ENCODE measurements at regions not wholly inside any gene's neighbourhood (a gene's known extent, or its start where the extent isn't known, plus 50 kb on each side); places are given as distances from the start of the nearest gene placed in this dataset.
"Not testable (repeated sequence)": the region's sequence is repeated elsewhere in the genome, so short reads cannot be mapped to it uniquely, and the experiment has no call there.

GRCh38 chr10:45202242-45202641 lies 113.2 kb downstream of the OR13A1 start:
- Mint-ChIP-seq H3K4me1 (no peaks in the 10 kb centered on the region), H3K9me3 (ENCODE audit: low read depth) (no peaks in the 10 kb centered on the region), H3K27ac (no peak overlapping the region), H3K4me3 (no peak overlapping the region), H3K36me3 (ENCODE audit: low read depth) (no peaks in the 10 kb centered on the region), H3K27me3 (peaks cover 2% of the 10 kb centered on the region)
- ChIA-PET CTCF (no interaction called here), POLR2A (no interaction called here)
- intact Hi-C loops (cut with DNase I, micrococcal nuclease): no loop called here
- ATAC-seq (no peak), DNase-seq (no peak)

DNA sequence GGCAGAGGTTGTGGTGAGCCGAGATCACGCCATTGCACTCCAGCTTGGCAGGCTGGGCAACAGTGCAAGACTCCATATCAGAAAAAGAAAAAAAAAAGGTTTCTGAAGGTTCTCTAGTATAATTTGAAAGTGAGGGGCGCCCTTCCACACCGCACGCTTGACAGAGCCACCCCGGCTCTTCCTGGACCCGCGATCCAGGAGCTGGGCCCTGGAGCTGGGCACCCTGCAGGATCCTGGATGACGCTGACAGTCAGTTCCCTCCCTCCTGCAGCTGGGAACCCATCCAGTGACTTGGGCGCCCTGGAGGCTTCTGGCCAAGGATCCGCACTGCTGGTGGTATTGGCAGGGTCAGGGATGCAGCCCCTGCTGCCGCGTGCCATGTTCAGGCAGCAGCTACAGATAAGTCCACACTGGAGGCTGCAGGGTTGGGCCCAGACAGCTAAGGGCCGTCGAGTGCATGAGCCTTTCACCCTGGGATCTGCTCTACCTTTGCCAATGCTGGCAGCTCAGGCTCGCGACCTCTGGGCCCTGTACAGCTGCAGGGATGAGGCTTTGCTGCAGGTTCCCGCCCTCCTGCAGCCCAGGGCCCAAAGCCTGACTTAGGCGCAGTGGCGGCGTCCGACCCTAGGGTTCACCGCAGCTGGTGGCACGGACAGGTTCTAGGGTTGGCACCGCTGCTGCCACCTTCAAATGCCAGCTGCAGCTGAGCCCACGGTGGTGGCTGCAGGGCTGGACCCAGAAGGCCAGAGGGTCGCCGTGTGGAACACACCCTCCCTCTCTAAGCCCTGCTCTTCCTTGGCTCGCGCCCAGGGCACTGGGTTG lies 110.2 kb downstream of the OR13A1 start:
- H3K27ac Mint-ChIP-seq: no peak overlapping the region
- POLR2A ChIA-PET: no interaction called here
- H3K27me3 Mint-ChIP-seq: peaks cover 20% of the 10 kb centered on the region
- H3K9me3 Mint-ChIP-seq (ENCODE audit: low read depth): peaks cover 3% of the 10 kb centered on the region
- H3K4me1 Mint-ChIP-seq: no peaks in the 10 kb centered on the region
- CTCF ChIA-PET: no interaction called here
- intact Hi-C loops (cut with DNase I, micrococcal nuclease): no loop called here
- no peaks in the 10 kb centered on the region for H3K36me3 Mint-ChIP-seq (ENCODE audit: low read depth)
- H3K4me3 Mint-ChIP-seq: no peak overlapping the region
- no peak for DNase-seq
- ATAC-seq: no peak

DNA sequence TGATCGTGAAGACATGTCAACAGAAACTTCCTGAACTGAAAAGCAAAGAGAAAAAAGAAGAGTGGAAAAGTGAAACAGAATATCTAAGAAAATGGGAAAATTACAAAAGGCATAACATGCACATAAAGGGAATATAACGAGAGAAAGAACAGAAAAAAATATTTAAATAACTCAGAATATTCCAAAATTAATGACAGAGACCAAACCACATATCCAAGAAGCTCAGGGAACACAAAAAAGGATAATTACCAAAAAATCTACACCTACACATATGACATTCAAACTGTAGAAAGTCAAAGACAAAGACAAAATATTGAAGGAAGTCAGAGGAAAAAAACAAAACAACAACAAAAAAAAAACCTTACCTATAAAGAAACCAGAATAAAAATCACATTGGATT lies 105.5 kb downstream of the OR13A1 start:
- CTCF ChIA-PET: no interaction called here

GRCh38 chr10:45211576-45211975 lies 103.8 kb downstream of the OR13A1 start:
- intact Hi-C loops (cut with DNase I, micrococcal nuclease): no loop called here
- Mint-ChIP-seq H3K4me1 (no peaks in the 10 kb centered on the region), H3K36me3 (ENCODE audit: low read depth) (no peaks in the 10 kb centered on the region)

More for the DNA sequence above, 105.5 kb downstream of the OR13A1 start:
- no peak overlapping the region for H3K27ac Mint-ChIP-seq
- DNase-seq (no peak), ATAC-seq (no peak)
- no peaks in the 10 kb centered on the region for H3K4me1 Mint-ChIP-seq
- H3K9me3 Mint-ChIP-seq (ENCODE audit: low read depth): peaks cover 3% of the 10 kb centered on the region
- POLR2A ChIA-PET: interaction anchor here (0.7 kb wide), 1 partner anchor 74 kb away, joined by 6 read pairs; no protein-coding TSS in a partner anchor
- peaks cover 20% of the 10 kb centered on the region for H3K27me3 Mint-ChIP-seq
- intact Hi-C loops (cut with DNase I, micrococcal nuclease): no loop called here
- H3K36me3 Mint-ChIP-seq (ENCODE audit: low read depth): no peaks in the 10 kb centered on the region
- H3K4me3 Mint-ChIP-seq: no peak overlapping the region

DNA sequence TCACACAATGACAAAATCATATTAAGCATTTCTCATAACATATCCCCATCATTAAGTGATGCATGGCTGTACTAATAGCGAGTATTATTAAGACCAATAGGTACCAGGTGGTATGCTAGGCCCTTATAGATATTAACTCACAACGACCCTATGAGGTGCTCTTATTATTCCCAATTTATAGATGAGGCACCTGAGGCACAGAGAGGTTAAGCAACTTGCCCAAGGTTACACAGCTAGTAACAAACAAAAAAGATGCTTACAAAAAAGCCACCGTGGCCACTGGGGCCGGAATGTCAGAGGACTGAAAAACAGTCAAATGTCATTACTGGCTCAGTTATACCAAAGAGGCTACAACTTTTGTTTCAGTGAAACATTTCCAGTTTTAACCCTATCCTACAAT lies 96.0 kb downstream of the OR13A1 start:
- Mint-ChIP-seq H3K4me1 (no peaks in the 10 kb centered on the region), H3K36me3 (ENCODE audit: low read depth) (no peaks in the 10 kb centered on the region)
- POLR2A ChIA-PET: no interaction called here

More at GRCh38 chr10:45211576-45211975, 103.8 kb downstream of the OR13A1 start:
- CTCF ChIA-PET: interaction anchor here (0.9 kb wide), 1 partner anchor 9 kb away, joined by 4 read pairs; no protein-coding TSS in a partner anchor
- POLR2A ChIA-PET: no interaction called here
- H3K9me3 Mint-ChIP-seq (ENCODE audit: low read depth): peaks cover 3% of the 10 kb centered on the region
- H3K27me3 Mint-ChIP-seq: peaks cover 18% of the 10 kb centered on the region
- H3K27ac Mint-ChIP-seq: no peak overlapping the region
- H3K4me3 Mint-ChIP-seq: no peak overlapping the region
- DNase-seq (no peak), ATAC-seq (no peak)

GRCh38 chr10:45220931-45221330 lies 94.5 kb downstream of the OR13A1 start:
- DNase-seq (no peak), ATAC-seq (no peak)
- H3K4me3 Mint-ChIP-seq: no peak overlapping the region
- H3K27me3 Mint-ChIP-seq: no peaks in the 10 kb centered on the region
- CTCF ChIA-PET: interaction anchor here (1.1 to 1.5 kb wide), 5 partner anchors 9 to 33 kb away, joined by 3 to 7 read pairs (median 4); no protein-coding TSS in a partner anchor
- POLR2A ChIA-PET: no interaction called here
- intact Hi-C loops (cut with DNase I, micrococcal nuclease): no loop called here
- H3K9me3 Mint-ChIP-seq (ENCODE audit: low read depth): no peaks in the 10 kb centered on the region
- H3K36me3 Mint-ChIP-seq (ENCODE audit: low read depth): no peaks in the 10 kb centered on the region
- no peaks in the 10 kb centered on the region for H3K4me1 Mint-ChIP-seq
- no peak overlapping the region for H3K27ac Mint-ChIP-seq

More for the DNA sequence above, 96.0 kb downstream of the OR13A1 start:
- Mint-ChIP-seq H3K27me3 (no peaks in the 10 kb centered on the region), H3K27ac (no peak overlapping the region), H3K4me3 (no peak overlapping the region), H3K9me3 (ENCODE audit: low read depth) (no peaks in the 10 kb centered on the region)
- CTCF ChIA-PET: interaction anchor here (1.0 kb wide), 1 partner anchor 16 kb away, joined by 3 read pairs; no protein-coding TSS in a partner anchor
- ATAC-seq: no peak
- no peak for DNase-seq
- intact Hi-C loops (cut with DNase I, micrococcal nuclease): no loop called here

- Mint-ChIP-seq H3K27ac (no peak overlapping the region), H3K9me3 (ENCODE audit: low read depth) (peaks cover 5% of the 10 kb centered on the region), H3K4me3 (no peak overlapping the region), H3K4me1 (no peaks in the 10 kb centered on the region), H3K36me3 (ENCODE audit: low read depth) (peaks cover 3% of the 10 kb centered on the region), H3K27me3 (peaks cover 8% of the 10 kb centered on the region)
- POLR2A ChIA-PET: no interaction called here
- CTCF ChIA-PET: interaction anchor here (0.7 kb wide), 1 partner anchor 95 kb away, joined by 3 read pairs; no protein-coding TSS in a partner anchor
- ATAC-seq (no peak), DNase-seq (no peak)
- intact Hi-C loops (cut with DNase I, micrococcal nuclease): no loop called here
These were observed 91.1 kb downstream of the OR13A1 start for GRCh38 chr10:45224219-45224841.

- no peaks in the 10 kb centered on the region for H3K4me1 Mint-ChIP-seq
- H3K9me3 Mint-ChIP-seq (ENCODE audit: low read depth): peaks cover 13% of the 10 kb centered on the region
- CTCF ChIA-PET: interaction anchor here (0.6 to 1.9 kb wide), 2 partner anchors 23 to 42 kb away, joined by 4 to 5 read pairs; no protein-coding TSS in a partner anchor
- H3K27ac Mint-ChIP-seq: no peak overlapping the region
- POLR2A ChIA-PET: no interaction called here
- ATAC-seq: no peak
- no peak for DNase-seq
- peaks cover 3% of the 10 kb centered on the region for H3K36me3 Mint-ChIP-seq (ENCODE audit: low read depth)
- no peak overlapping the region for H3K4me3 Mint-ChIP-seq
- H3K27me3 Mint-ChIP-seq: peaks cover 16% of the 10 kb centered on the region
- intact Hi-C loops (cut with DNase I, micrococcal nuclease): no loop called here
These were observed 88.4 kb downstream of the OR13A1 start for GRCh38 chr10:45227042-45227441.

DNA sequence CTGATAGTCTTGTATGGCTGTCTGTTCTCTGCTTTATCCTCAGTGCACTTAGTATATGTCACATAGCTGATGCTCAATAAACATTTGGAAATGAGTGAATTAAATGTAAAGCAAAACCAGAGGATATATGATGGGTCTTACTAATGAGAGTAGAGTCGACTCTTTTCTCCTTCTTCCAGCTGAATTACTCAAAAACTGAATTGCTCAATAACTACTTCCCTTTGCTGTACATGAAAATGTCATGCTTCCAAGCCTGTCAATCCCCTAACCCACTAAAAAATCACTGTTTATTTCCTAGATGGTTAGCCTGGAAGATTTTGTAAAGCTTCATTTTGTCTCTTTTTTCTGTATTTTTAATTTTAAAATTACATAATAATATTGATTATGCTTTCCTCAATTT lies 88.0 kb downstream of the OR13A1 start:
- intact Hi-C loops (cut with DNase I, micrococcal nuclease): no loop called here
- ChIA-PET CTCF (interaction anchor here (1.0 to 1.9 kb wide), 2 partner anchors 14 to 23 kb away, joined by 3 to 5 read pairs; no protein-coding TSS in a partner anchor), POLR2A (no interaction called here)
- Mint-ChIP-seq H3K4me3 (no peak overlapping the region), H3K4me1 (no peaks in the 10 kb centered on the region), H3K27me3 (peaks cover 16% of the 10 kb centered on the region), H3K36me3 (ENCODE audit: low read depth) (peaks cover 3% of the 10 kb centered on the region), H3K27ac (no peak overlapping the region), H3K9me3 (ENCODE audit: low read depth) (peaks cover 13% of the 10 kb centered on the region)
- ATAC-seq: no peak
- DNase-seq: no peak

DNA sequence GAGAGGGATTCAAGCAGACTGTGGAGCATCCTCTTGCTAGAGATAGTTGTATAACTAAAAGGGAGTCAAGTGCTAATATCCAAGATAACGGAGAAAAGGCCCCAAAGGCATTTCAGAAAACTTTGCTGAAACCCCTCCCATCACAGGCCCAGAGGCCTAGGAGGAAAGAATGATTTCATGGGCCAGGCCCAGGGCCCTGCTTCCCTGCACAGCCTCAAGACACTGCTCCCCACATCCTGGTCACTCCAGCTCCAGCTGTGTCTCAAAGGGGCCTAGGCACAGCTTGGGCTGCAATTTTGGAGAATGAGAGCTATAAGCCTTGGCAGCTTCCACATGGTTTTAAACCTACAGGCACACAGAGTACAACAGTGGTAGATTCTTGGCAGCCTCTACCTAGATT lies 85.6 kb downstream of the OR13A1 start:
- H3K36me3 Mint-ChIP-seq (ENCODE audit: low read depth): peaks cover 3% of the 10 kb centered on the region
- H3K27ac Mint-ChIP-seq: no peak overlapping the region
- no peak overlapping the region for H3K4me3 Mint-ChIP-seq
- no peak for DNase-seq
- ATAC-seq: no peak
- ChIA-PET CTCF (interaction anchor here (0.6 kb wide), 1 partner anchor 217 kb away, joined by 3 read pairs; no protein-coding TSS in a partner anchor), POLR2A (no interaction called here)
- intact Hi-C loops (cut with DNase I, micrococcal nuclease): loop anchor here in 1 of 2 experiments (10.0 kb wide), 1 partner anchor 225 kb away; the partner anchor contains the start of gene ZNF22
- peaks cover 21% of the 10 kb centered on the region for H3K27me3 Mint-ChIP-seq
- no peaks in the 10 kb centered on the region for H3K4me1 Mint-ChIP-seq
- H3K9me3 Mint-ChIP-seq (ENCODE audit: low read depth): peaks cover 13% of the 10 kb centered on the region

DNA sequence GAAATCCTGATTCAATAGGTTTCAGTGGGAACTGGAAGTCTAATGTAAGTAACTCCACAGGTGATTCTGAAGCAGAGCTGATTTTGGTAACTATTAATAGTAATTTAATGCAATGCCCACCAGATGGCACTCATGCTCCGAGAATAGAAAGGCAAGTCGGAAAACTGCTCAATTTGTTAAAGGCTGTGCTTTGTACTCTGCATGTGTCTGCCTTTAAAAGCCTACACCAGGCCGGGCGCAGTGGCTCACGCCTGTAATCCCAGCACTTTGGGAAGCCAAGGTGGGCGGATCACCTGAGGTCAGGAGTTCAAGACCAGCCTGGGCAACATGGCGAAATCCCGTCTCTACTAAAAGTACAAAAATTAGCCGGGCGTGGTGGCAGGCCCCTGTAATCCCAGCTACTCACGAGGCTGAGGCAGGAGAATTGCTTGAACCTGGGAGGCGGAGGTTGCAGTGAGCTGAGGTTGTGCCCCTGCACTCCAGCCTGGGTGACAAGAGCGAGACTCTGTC lies 80.1 kb downstream of the OR13A1 start:
- H3K36me3 Mint-ChIP-seq (ENCODE audit: low read depth); H3K9me3 Mint-ChIP-seq (ENCODE audit: low read depth); H3K27ac Mint-ChIP-seq; POLR2A ChIA-PET; H3K4me1 Mint-ChIP-seq; H3K27me3 Mint-ChIP-seq; H3K4me3 Mint-ChIP-seq: not testable (repeated sequence)
- CTCF ChIA-PET: interaction anchor here (0.6 to 2.9 kb wide), 11 partner anchors 11 to 831 kb away, joined by 3 to 19 read pairs (median 5); no protein-coding TSS in a partner anchor
- ATAC-seq: peak; percentile 60
- DNase-seq: peak; percentile 78
- intact Hi-C loops (cut with DNase I, micrococcal nuclease): loop anchor here (2.0 to 10.0 kb wide), 2 partner anchors 227 to 231 kb away; partner anchors contain the start of gene ZNF22 (in 1 of the 2)
